HG03378 (cell line): ENCODE measurements at regions not wholly inside any gene's neighbourhood (a gene's known extent, or its start where the extent isn't known, plus 50 kb on each side); places are given as distances from the start of the nearest gene placed in this dataset.
"Not testable (repeated sequence)": the region's sequence is repeated elsewhere in the genome, so short reads cannot be mapped to it uniquely, and the experiment has no call there.

Experiments used
- ATAC-seq: cut with Tn5 transposase; IDR thresholded peaks from one replicate; pipeline ENCODE4 v1.9.1; 2021; ENCODE audit warnings: mild to moderate bottlenecking, moderate library complexity; ENCODE audit not compliant: unreplicated experiment

DNA sequence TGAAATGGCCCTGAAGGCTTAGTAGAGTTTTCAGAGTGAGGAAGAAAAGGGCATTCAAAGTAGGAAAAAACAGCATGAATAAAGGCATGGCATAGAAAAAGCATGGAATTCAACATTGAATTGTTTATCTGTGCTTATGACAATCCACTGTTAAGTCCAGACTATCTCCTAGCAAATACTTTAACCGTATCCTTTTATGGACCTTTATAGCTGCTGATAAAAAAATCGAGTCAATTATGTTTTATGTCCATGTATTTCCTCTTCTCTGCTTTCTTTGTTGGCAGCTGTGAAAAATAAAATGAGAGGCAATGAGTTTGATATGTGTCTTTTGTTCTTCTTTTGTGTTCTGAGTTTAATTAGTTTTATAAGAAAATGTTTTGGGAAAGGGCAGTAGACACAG, 70.4 kb downstream of the TDRD15 start:
- no peak for ATAC-seq

DNA sequence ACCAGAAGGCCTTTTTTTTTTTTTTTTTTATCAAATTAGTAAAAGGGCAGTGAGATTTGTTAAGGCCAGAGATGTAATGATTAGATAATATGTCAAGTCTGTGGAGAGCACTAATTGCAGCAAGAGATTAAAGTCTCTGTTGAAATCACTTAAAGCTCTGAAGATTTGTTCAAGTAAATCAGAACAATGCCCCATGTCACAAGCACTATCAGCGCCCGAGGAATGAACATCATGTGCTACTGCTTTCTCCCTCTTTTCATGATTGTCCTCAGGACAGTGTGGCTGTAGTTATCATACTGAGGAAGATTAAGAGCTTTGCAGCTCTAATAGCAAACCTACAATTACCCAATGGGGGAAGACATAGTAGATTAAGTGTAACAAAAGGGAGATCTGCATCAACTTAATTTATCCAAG, 71.1 kb downstream of the TDRD15 start:
- no peak for ATAC-seq

DNA sequence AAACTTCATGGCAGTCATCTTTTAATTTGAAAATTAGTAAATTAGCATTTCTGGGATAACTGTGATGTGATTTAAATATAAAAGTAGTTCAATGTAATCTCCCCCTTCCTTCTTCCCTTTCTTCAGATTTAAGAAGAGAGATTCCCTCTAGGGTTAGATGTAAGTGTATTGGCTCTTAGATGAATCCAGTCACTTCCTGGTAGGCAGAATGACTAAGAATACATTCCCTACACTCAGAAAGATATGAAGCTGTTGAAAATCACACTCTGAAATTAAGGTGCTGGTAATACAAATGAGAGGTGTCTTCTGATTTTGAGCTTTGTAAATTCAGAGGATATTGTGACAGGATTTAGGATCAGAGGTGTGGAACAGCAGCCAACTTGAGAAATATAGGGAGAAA, 71.6 kb downstream of the TDRD15 start:
- no peak for ATAC-seq

DNA sequence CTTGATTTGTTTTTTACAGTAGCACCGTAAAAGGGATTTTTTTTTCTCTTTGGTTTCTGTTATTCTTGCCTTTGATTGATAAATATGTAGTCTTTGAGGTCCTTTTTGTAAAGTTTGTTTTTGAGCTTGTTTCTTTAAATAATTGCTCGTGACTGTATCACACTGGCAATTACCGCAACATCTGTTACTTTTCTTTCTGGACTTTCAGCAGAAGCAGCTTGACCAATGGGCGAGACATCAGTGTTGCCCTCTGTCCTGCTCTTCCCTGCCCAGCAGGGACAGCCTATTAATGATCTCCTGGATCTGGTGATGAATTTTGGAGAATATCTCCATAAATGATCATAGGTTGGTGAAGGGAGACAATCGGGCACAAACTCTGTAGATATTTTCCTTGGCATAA, 74.9 kb downstream of the TDRD15 start:
- no peak for ATAC-seq

DNA sequence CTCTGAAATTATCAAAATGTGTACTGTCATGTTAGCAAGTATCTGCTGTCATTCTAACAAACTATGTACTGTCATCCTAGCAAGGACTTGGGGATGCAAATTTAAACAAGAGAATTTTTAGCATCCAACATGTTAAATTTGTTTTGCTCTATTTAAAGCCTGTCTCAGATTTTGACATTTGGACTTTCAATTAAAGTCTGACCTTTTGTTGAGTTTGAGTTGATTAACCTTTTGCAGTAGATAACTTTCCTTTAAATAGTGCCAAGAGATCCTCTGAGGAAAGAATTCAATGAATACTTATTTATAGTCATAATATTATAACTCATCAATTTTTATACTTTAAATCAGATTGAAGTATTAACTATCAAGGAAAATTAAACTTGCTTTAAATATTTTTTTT, 80.2 kb downstream of the TDRD15 start:
- ATAC-seq = no peak

GRCh38 chr2:21214085-21214484, 90.3 kb downstream of the TDRD15 start:
- ATAC-seq = not testable (repeated sequence)

DNA sequence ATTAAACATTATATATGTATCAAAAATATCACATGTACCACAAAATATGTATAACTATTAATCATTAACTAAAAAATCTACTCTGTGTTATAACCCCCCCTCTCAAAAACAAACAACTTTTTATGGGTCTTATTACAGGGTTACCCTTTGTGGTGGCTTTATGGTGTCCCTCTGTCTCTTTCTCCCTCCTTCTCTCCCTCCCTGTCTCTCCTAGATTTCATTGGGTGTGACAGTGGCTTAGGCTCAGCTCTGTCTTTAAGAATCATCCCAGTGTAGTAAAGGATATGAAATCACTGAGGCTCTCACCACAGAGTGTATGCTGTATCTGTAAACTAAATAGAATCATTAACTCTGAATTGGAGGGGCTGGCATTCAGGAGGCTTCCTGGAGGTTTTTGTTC, 93.7 kb downstream of the TDRD15 start:
- ATAC-seq = no peak

DNA sequence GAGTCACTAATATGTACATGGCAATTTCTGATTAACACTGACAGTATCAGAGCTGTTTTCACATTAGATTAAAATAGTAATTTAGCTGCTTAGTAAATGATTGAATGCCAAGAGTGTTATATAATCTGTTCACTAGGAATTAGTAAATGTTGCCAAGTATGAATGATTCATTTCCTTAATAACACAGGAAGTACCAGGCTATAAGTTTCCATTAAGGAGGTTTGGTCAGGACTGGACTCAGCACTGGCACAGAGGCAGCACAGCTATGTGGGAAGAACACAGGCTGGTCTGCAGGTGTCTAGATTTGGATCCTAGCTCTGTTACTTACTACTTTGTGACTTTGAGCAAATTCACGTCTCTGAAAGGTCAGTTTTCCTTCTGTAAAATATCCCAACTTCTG, 97.2 kb downstream of the TDRD15 start:
- ATAC-seq = no peak

- no peak for ATAC-seq
Measured at GRCh38 chr2:21223618-21224017, 99.8 kb downstream of the TDRD15 start.

DNA sequence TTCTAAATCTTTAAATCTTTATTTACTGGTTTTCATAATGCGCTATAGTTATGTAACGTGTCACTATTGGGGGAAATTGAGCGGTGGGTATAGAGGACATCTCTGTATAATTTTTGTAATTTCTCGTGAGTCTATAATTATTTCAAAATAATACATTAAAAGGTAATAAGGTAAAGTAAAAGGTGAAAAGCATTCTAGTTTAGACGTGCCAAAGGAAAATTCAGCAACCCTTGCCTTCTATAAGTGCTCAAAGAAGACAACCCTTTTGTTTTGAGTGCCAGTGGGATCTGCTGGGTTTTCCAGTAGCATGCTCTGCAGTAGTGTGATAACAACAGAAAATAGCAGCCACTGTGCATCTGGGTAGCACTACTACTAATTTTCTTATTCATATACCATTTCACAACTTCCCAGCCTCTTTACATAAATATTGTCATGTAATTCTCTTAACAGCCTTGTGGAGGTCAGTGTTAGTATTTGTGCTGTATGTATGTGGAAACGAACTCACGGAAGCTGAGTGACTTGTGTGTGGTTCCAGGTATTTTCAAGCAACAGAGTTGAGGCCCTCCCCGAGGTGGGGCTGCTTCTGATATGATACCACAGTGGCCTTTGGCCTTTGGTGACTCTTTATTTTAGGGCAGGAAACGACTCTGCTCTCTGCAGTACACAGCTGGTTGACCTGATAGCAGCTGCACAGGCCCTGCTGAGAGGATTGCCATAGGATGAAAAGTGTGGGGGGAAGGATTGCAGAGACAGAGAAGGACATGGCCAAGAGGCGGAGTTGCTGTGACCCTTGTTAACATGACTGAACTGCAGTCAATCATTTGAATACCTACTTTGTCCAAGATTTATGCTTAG, 104.5 kb downstream of the TDRD15 start:
- no peak for ATAC-seq

- no peak for ATAC-seq
Measured at GRCh38 chr2:21229302-21229701, 105.5 kb downstream of the TDRD15 start.

DNA sequence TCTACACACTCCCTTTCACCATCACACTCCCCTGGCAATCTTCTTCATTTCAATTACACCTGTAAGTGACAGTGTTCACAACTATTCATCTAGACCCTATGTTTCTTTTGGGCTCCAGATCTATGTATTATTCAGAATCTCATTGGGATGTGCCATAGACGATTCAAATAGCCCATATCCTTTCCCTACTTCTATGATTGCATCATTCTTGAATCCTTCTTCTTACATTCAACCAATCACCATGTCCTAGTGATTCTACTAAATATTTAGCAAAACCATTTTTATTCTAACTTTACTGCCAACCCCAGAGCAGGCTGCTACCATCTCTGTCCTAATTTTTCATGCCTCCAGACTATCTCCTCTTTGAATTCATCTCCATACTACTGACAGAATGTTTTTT, 106.4 kb downstream of the TDRD15 start:
- ATAC-seq = no peak

DNA sequence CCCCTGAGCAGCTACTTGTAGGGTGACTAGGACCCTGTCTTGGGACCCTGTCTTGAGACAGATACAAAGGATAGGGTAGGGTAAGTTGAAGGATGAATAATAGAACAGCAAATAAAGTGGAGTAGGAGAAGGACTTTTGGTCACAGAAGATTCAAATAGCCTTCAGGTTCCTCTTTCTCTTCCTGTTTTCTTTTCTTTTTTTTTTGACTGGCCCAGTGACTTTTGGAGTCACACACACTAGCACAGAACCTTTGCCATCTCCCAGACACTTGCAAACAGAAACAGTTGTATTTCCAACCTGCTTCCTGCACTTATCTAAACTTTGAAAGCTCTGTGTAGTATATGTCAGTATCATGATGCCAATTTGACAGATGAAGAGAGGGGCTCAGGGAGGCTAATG, 108.2 kb downstream of the TDRD15 start:
- no peak for ATAC-seq

DNA sequence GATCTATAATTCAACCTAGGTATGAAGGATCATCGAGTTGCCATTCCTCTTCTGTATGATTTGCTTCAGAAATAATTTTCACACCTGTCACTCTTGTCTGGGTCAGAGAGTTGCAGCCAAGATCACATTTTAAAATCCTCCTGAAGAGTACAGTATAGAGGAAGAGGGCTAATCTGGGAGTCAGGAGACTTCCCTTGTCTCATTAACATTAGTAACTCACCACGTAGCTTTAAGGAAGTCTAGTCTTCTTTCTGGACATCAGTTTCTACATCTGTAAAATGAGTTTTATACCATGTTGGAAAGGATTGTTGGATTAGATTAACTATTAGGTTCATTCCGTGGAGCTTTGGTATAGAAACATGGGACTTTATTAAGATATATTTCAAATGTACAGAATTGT, 109.4 kb downstream of the TDRD15 start:
- ATAC-seq = no peak

DNA sequence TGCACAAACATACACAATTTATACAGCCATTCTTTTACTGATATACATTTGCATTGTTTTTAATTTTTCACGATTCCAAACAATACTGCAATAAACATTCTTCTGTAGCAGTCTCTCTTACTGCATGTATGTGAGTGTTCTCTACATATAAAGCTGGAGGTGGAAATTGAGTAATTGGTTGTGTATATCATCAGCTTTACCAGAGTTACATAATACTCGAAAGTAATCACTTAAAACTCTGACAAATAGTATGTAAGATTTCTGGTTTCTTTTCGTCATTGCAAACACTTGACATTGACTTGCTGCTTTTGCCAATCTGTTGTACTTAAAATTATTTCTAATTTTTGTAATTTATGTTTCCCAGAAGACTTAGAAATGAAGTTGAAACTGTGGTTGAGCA, 110.2 kb downstream of the TDRD15 start:
- ATAC-seq = no peak

DNA sequence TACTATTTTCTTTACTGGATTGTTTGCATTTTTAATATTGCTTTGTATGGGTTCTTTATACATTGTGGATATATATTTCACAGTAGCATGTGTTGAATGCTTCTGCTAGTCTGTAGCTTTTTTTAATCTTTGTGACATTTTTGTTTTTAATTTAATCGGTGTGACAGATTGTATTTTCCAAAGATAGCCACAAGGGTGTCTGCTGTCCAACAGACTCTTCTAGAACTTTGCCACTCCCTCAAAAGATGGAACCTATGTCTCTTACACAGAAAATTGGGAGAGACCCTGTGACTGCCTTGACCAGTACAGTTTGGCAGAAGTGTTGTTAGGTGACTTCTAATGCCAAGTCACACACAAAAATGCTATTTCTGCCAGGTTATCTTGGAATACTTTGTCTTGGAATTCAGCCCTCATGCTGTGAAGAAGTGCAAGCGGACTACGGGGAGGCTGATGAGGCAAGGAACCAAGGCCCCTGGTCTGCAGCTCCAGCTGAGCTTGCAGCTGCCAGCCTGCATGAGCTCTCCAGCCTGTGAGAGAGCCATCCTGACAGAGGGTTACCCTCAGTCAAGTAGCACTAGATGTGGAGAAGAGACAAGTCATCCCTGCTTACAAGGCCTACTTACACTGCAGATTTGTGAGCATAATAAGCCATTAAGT, 110.8 kb downstream of the TDRD15 start:
- no peak for ATAC-seq

DNA sequence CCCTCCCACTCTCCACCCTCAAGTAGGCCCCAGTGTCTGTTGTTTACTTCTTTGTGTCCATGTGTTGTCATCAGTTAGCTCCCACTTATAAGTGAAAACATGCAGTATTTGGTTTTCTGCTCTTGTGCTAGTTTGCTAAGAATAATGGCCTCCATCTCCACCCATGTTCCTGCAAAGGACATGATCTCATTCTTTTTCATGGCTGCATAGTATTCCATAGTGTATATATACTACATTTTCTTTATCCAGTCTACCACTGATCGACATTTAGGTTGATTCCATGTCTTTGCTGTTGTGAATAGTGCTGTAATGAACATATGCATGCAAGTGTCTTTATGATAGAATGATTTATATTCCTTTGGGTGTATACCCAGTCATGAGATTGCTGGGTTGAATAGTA, 116.0 kb downstream of the TDRD15 start:
- ATAC-seq = not testable (repeated sequence)

DNA sequence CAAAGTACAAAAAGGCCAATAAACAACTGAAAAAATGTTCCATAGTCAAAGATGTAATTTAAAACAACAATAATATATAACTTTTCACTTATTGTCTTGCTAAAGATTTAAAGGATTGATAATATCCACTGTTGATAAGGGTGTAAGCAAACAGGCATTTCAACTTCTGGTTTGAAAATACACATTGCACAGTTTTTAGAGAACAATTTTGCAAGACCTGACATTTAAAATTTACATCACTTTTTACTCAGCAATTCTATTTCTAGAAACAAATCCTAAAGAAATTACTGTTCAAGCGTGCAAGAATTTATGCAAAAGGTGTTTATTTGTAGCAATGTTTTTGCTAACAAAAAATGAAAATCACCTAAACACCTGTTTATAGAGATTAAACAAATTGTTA, 120.4 kb downstream of the TDRD15 start:
- no peak for ATAC-seq

- ATAC-seq = no peak
Measured at GRCh38 chr2:21245565-21245964, 121.8 kb downstream of the TDRD15 start.

DNA sequence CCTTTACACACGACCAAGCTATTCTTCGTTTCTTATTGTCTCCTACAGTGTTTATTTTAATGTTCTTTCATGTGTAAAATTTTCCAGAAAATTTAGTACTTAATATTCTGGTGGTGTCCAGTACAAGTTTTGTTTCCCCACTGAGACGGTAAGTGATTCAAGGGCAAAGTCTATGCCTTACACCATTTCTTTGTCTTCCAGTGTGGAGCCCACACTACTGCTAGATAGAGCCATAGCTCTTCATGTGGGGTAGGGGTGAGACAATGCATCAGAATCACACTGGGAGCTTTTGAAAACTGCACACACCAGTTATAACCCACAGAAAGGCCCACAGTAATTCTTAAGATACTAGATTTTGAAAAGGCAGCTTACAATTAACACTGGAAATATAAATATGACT, 125.6 kb downstream of the TDRD15 start:
- ATAC-seq = no peak

DNA sequence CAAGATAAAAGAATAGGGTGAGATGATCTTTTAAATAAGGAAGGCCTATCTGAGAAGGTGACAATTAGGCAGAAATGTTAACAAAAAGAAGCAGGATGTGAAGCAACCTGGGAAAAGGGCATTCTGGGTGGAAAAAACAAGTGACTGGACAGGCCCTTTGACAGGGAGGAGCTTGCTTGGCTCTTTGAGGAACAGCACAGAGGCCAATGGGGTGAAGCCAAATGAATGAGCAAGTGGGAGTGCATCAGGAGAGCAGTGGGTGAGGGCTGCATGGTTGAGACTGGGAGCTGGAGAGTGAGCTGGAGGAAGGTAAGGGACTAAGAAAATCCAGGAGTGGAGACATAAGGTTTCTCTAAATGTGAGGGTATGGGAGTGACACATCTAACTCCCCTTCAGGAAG, 126.9 kb downstream of the TDRD15 start:
- ATAC-seq = no peak

GRCh38 chr2:21251216-21251980, 127.6 kb downstream of the TDRD15 start:
- no peak for ATAC-seq
